DND-41 (cell line): ENCODE measurements at regions not wholly inside any gene's neighbourhood (a gene's known extent, or its start where the extent isn't known, plus 50 kb on each side); places are given as distances from the start of the nearest gene placed in this dataset.

ENCODE experiments used
- CTCF ChIP-seq: IDR thresholded peaks from 2 replicates; pipeline ENCODE4 v1.5.1; 2012; ENCODE audit warnings: borderline replicate concordance, low read length, moderate library complexity, mild to moderate bottlenecking; ENCODE audit not compliant: poor library complexity, severe bottlenecking; ENCODE audit errors: extremely low read depth
- EZH2 ChIP-seq: IDR thresholded peaks from 3 replicates; pipeline ENCODE4 v1.6.1; 2012; ENCODE audit warnings: borderline replicate concordance, low read depth, mild to moderate bottlenecking, moderate library complexity, low read length, inconsistent platforms; ENCODE audit not compliant: severe bottlenecking

DNA sequence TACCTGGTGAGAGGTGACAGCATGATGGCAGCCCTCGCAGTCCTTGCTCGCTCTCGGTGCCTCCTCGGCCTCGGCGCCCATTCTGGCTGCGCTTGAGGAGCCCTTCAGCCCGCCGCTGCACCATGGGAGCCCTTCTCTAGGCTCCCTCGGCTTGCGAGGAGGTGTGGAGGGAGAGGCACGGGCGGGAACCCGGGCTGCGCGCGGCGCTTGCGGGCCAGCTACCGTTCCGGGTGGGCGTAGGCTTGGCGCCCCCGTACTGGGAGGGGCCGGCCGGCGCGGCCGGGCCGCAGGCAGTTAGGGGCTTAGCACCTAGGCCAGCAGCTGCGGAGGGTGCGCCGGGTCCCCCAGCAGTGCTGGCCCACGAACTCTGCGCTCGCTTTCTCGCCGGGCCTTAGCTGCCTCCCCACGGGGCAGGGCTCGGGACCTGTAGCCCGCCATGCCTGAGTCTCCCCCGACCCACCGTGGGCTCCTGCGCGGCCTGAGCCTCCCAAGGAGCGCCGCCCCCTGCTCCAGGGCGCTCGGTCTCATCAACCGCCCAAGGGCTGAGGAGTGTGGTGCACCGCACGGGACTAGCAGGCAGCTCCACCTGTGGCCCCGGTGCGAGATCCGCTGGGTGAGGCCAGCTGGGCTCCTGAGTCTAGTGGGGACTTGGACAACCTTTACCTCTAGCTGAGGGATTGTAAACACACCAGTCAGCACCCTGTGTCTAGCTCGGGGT, 1624.3 kb downstream of the SLITRK1 start:
- no peak for TF ChIP-seq CTCF
- no peak for TF ChIP-seq EZH2
